ENCODE measurements at regions not wholly inside any gene's neighbourhood (a gene's known extent, or its start where the extent isn't known, plus 50 kb on each side); places are given as distances from the start of the nearest gene placed in this dataset.
"Not testable (repeated sequence)": the region's sequence is repeated elsewhere in the genome, so short reads cannot be mapped to it uniquely, and the experiment has no call there.

GRCh38 chr21:31609081-31609480 is 50.4 kb upstream of the SOD1 start:
- no peak for DNase-seq (ENCODE audit: low read depth)

- no peak for DNase-seq (ENCODE audit: low read depth)
Observed at GRCh38 chr21:31607791-31608190, 51.7 kb upstream of the SOD1 start.

GRCh38 chr21:31606081-31606874 is 53.2 kb upstream of the SOD1 start:
- DNase-seq (ENCODE audit: low read depth) = no peak

GRCh38 chr21:31604591-31605190 is 54.8 kb upstream of the SOD1 start:
- DNase-seq (ENCODE audit: low read depth) = peak; percentile 15

- no peak for DNase-seq (ENCODE audit: low read depth)
Observed at GRCh38 chr21:31599563-31599962, 59.9 kb upstream of the SOD1 start.

GRCh38 chr21:31599013-31599412 is 60.5 kb upstream of the SOD1 start:
- no peak for DNase-seq (ENCODE audit: low read depth)

GRCh38 chr21:31597683-31598082 is 61.8 kb upstream of the SOD1 start:
- no peak for DNase-seq (ENCODE audit: low read depth)

- DNase-seq (ENCODE audit: low read depth) = no peak
Observed at GRCh38 chr21:31596055-31596454, 63.4 kb upstream of the SOD1 start.

- no peak for DNase-seq (ENCODE audit: low read depth)
Observed at GRCh38 chr21:31594726-31595125, 64.8 kb upstream of the SOD1 start.

- no peak for DNase-seq (ENCODE audit: low read depth)
Observed at GRCh38 chr21:31594279-31594678, 65.2 kb upstream of the SOD1 start.

GRCh38 chr21:31592963-31593560 is 66.4 kb upstream of the SOD1 start:
- DNase-seq (ENCODE audit: low read depth) = no peak

- no peak for DNase-seq (ENCODE audit: low read depth)
Observed at GRCh38 chr21:31592516-31592915, 67.0 kb upstream of the SOD1 start.

GRCh38 chr21:31589820-31590219 is 69.7 kb upstream of the SOD1 start:
- DNase-seq (ENCODE audit: low read depth) = no peak

- no peak for DNase-seq (ENCODE audit: low read depth)
Observed at GRCh38 chr21:31586118-31586517, 73.4 kb upstream of the SOD1 start.

GRCh38 chr21:31583937-31584336 is 75.6 kb upstream of the SOD1 start:
- not testable (repeated sequence) for DNase-seq (ENCODE audit: low read depth)

- no peak for DNase-seq (ENCODE audit: low read depth)
Observed at GRCh38 chr21:31583498-31583897, 76.0 kb upstream of the SOD1 start.

- peak; percentile 26 for DNase-seq (ENCODE audit: low read depth)
Observed at GRCh38 chr21:31580866-31581276, 78.6 kb upstream of the SOD1 start.

- no peak for DNase-seq (ENCODE audit: low read depth)
Observed at GRCh38 chr21:31577271-31577670, 82.2 kb upstream of the SOD1 start.

GRCh38 chr21:31576428-31576827 is 83.1 kb upstream of the SOD1 start:
- DNase-seq (ENCODE audit: low read depth) = no peak

GRCh38 chr21:31573217-31573616 is 86.3 kb upstream of the SOD1 start:
- DNase-seq (ENCODE audit: low read depth) = no peak

- no peak for DNase-seq (ENCODE audit: low read depth)
Observed at GRCh38 chr21:31571879-31572278, 87.6 kb upstream of the SOD1 start.

GRCh38 chr21:31570824-31571566 is 88.5 kb upstream of the SOD1 start:
- no peak for DNase-seq (ENCODE audit: low read depth)

- no peak for DNase-seq (ENCODE audit: low read depth)
Observed at GRCh38 chr21:31566611-31567010, 92.9 kb upstream of the SOD1 start.

All from non-pigmented ciliary epithelial cell (primary cell).